ENCODE measurements at regions not wholly inside any gene's neighbourhood (a gene's known extent, or its start where the extent isn't known, plus 50 kb on each side); places are given as distances from the start of the nearest gene placed in this dataset.
"Not testable (repeated sequence)": the region's sequence is repeated elsewhere in the genome, so short reads cannot be mapped to it uniquely, and the experiment has no call there.

GRCh38 chr2:152263911-152264310, 71.1 kb upstream of the FMNL2 start:
- no peak overlapping the region for H3K27ac ChIP-seq (ENCODE audit: insufficient read depth in 1 of 2, low read depth in 1 of 2, low read length in 2 of 2, poor library complexity in 1 of 2, severe bottlenecking in 2 of 2)

GRCh38 chr2:152273732-152274260, 61.2 kb upstream of the FMNL2 start:
- DNase-seq; POLR2A ChIA-PET; CTCF ChIA-PET; H3K4me3 ChIP-seq (ENCODE audit: control insufficient read depth in 1 of 7, extremely low read depth in 1 of 7, insufficient read depth in 4 of 7, low read depth in 2 of 7, low read length in 6 of 7); H3K27ac ChIP-seq (ENCODE audit: insufficient read depth in 1 of 2, low read depth in 1 of 2, low read length in 2 of 2, poor library complexity in 1 of 2, severe bottlenecking in 2 of 2); H3K36me3 ChIP-seq (ENCODE audit: control insufficient read depth in 4 of 4, insufficient read depth in 4 of 4, low read length in 3 of 4); H3K4me1 ChIP-seq (ENCODE audit: control extremely low read depth in 1 of 4, control insufficient read depth in 4 of 4, insufficient read depth in 4 of 4, low read length in 3 of 4); H3K27me3 ChIP-seq (replicated peaks in 2 of 5; ENCODE audit: control insufficient read depth in 4 of 5, insufficient read depth in 5 of 5, low read length in 4 of 5): not testable (repeated sequence)
- WGBS (ENCODE audit: insufficient coverage), result no CpG with 5 or more reads among the region's 2 CpGs
- H3K9me3 ChIP-seq (ENCODE audit: control extremely low read depth in 1 of 5, control insufficient read depth in 4 of 5, insufficient read depth in 2 of 5, low read depth in 1 of 5, low read length in 4 of 5), result peaks cover 1 to 29% (median 10%) of the 10 kb centered on the region in 5 experiments

More at GRCh38 chr2:152263911-152264310, 71.1 kb upstream of the FMNL2 start:
- no peak for DNase-seq
- H3K4me1 ChIP-seq (ENCODE audit: control extremely low read depth in 1 of 4, control insufficient read depth in 4 of 4, insufficient read depth in 4 of 4, low read length in 3 of 4), result no peaks in the 10 kb centered on the region
- H3K9me3 ChIP-seq (ENCODE audit: control extremely low read depth in 1 of 5, control insufficient read depth in 4 of 5, insufficient read depth in 2 of 5, low read depth in 1 of 5, low read length in 4 of 5), result peaks cover 0 to 7% (median 2%) of the 10 kb centered on the region in 5 experiments
- ChIA-PET CTCF (no interaction called here), POLR2A (no interaction called here)
- H3K4me3 ChIP-seq (ENCODE audit: control insufficient read depth in 1 of 7, extremely low read depth in 1 of 7, insufficient read depth in 4 of 7, low read depth in 2 of 7, low read length in 6 of 7), result no peak overlapping the region
- no peaks in the 10 kb centered on the region for H3K27me3 ChIP-seq (replicated peaks in 2 of 5; ENCODE audit: control insufficient read depth in 4 of 5, insufficient read depth in 5 of 5, low read length in 4 of 5)
- no peaks in the 10 kb centered on the region for H3K36me3 ChIP-seq (ENCODE audit: control insufficient read depth in 4 of 4, insufficient read depth in 4 of 4, low read length in 3 of 4)

GRCh38 chr2:152277896-152278295, 57.1 kb upstream of the FMNL2 start:
- peaks cover 0 to 21% (median 8%) of the 10 kb centered on the region in 5 experiments for H3K9me3 ChIP-seq (ENCODE audit: control extremely low read depth in 1 of 5, control insufficient read depth in 4 of 5, insufficient read depth in 2 of 5, low read depth in 1 of 5, low read length in 4 of 5)
- H3K4me3 ChIP-seq (ENCODE audit: control insufficient read depth in 1 of 7, extremely low read depth in 1 of 7, insufficient read depth in 4 of 7, low read depth in 2 of 7, low read length in 6 of 7); H3K4me1 ChIP-seq (ENCODE audit: control extremely low read depth in 1 of 4, control insufficient read depth in 4 of 4, insufficient read depth in 4 of 4, low read length in 3 of 4); H3K27ac ChIP-seq (ENCODE audit: insufficient read depth in 1 of 2, low read depth in 1 of 2, low read length in 2 of 2, poor library complexity in 1 of 2, severe bottlenecking in 2 of 2); H3K27me3 ChIP-seq (replicated peaks in 2 of 5; ENCODE audit: control insufficient read depth in 4 of 5, insufficient read depth in 5 of 5, low read length in 4 of 5); POLR2A ChIA-PET; H3K36me3 ChIP-seq (ENCODE audit: control insufficient read depth in 4 of 4, insufficient read depth in 4 of 4, low read length in 3 of 4); DNase-seq; CTCF ChIA-PET: not testable (repeated sequence)
- WGBS (ENCODE audit: insufficient coverage), result 82% methylated on average over 5 of the region's 6 CpGs

- no peaks in the 10 kb centered on the region for H3K36me3 ChIP-seq (ENCODE audit: control insufficient read depth in 4 of 4, insufficient read depth in 4 of 4, low read length in 3 of 4)
- WGBS (ENCODE audit: insufficient coverage), result 96% methylated on average over 3 of the region's 5 CpGs
- H3K9me3 ChIP-seq (ENCODE audit: control extremely low read depth in 1 of 5, control insufficient read depth in 4 of 5, insufficient read depth in 2 of 5, low read depth in 1 of 5, low read length in 4 of 5), result peaks cover 0 to 15% (median 2%) of the 10 kb centered on the region in 5 experiments
- CTCF ChIA-PET, result interaction anchor here (0.6 kb wide), 1 partner anchor 275 kb away, joined by 3 read pairs; no protein-coding TSS in a partner anchor
- DNase-seq, result no peak
- H3K4me3 ChIP-seq (ENCODE audit: control insufficient read depth in 1 of 7, extremely low read depth in 1 of 7, insufficient read depth in 4 of 7, low read depth in 2 of 7, low read length in 6 of 7), result no peak overlapping the region
- H3K4me1 ChIP-seq (ENCODE audit: control extremely low read depth in 1 of 4, control insufficient read depth in 4 of 4, insufficient read depth in 4 of 4, low read length in 3 of 4), result no peaks in the 10 kb centered on the region
- H3K27ac ChIP-seq (ENCODE audit: insufficient read depth in 1 of 2, low read depth in 1 of 2, low read length in 2 of 2, poor library complexity in 1 of 2, severe bottlenecking in 2 of 2), result no peak overlapping the region
- POLR2A ChIA-PET, result no interaction called here
- no peaks in the 10 kb centered on the region for H3K27me3 ChIP-seq (replicated peaks in 2 of 5; ENCODE audit: control insufficient read depth in 4 of 5, insufficient read depth in 5 of 5, low read length in 4 of 5)
These were observed 56.4 kb upstream of the FMNL2 start for GRCh38 chr2:152278526-152278925.

- no CpG with 5 or more reads among the region's 2 CpGs for WGBS (ENCODE audit: insufficient coverage)
- H3K4me3 ChIP-seq (ENCODE audit: control insufficient read depth in 1 of 7, extremely low read depth in 1 of 7, insufficient read depth in 4 of 7, low read depth in 2 of 7, low read length in 6 of 7); CTCF ChIA-PET; H3K27me3 ChIP-seq (replicated peaks in 2 of 5; ENCODE audit: control insufficient read depth in 4 of 5, insufficient read depth in 5 of 5, low read length in 4 of 5); DNase-seq; H3K4me1 ChIP-seq (ENCODE audit: control extremely low read depth in 1 of 4, control insufficient read depth in 4 of 4, insufficient read depth in 4 of 4, low read length in 3 of 4); H3K36me3 ChIP-seq (ENCODE audit: control insufficient read depth in 4 of 4, insufficient read depth in 4 of 4, low read length in 3 of 4); H3K27ac ChIP-seq (ENCODE audit: insufficient read depth in 1 of 2, low read depth in 1 of 2, low read length in 2 of 2, poor library complexity in 1 of 2, severe bottlenecking in 2 of 2); POLR2A ChIA-PET; H3K9me3 ChIP-seq (ENCODE audit: control extremely low read depth in 1 of 5, control insufficient read depth in 4 of 5, insufficient read depth in 2 of 5, low read depth in 1 of 5, low read length in 4 of 5): not testable (repeated sequence)
These were observed 55.6 kb upstream of the FMNL2 start for GRCh38 chr2:152279367-152279766.

- H3K27me3 ChIP-seq (replicated peaks in 2 of 5; ENCODE audit: control insufficient read depth in 4 of 5, insufficient read depth in 5 of 5, low read length in 4 of 5), result no peaks in the 10 kb centered on the region
- no CpG with 5 or more reads among the region's 2 CpGs for WGBS (ENCODE audit: insufficient coverage)
- CTCF ChIA-PET, result no interaction called here
- H3K27ac ChIP-seq (ENCODE audit: insufficient read depth in 1 of 2, low read depth in 1 of 2, low read length in 2 of 2, poor library complexity in 1 of 2, severe bottlenecking in 2 of 2), result no peak overlapping the region
- peaks cover 0 to 6% (median 2%) of the 10 kb centered on the region in 5 experiments for H3K9me3 ChIP-seq (ENCODE audit: control extremely low read depth in 1 of 5, control insufficient read depth in 4 of 5, insufficient read depth in 2 of 5, low read depth in 1 of 5, low read length in 4 of 5)
- DNase-seq, result no peak
- POLR2A ChIA-PET, result no interaction called here
- H3K4me3 ChIP-seq (ENCODE audit: control insufficient read depth in 1 of 7, extremely low read depth in 1 of 7, insufficient read depth in 4 of 7, low read depth in 2 of 7, low read length in 6 of 7), result no peak overlapping the region
- H3K36me3 ChIP-seq (ENCODE audit: control insufficient read depth in 4 of 4, insufficient read depth in 4 of 4, low read length in 3 of 4), result no peaks in the 10 kb centered on the region
- no peaks in the 10 kb centered on the region for H3K4me1 ChIP-seq (ENCODE audit: control extremely low read depth in 1 of 4, control insufficient read depth in 4 of 4, insufficient read depth in 4 of 4, low read length in 3 of 4)
These were observed 54.2 kb upstream of the FMNL2 start for GRCh38 chr2:152280780-152281179.

- no peak for DNase-seq
- Histone ChIP-seq H3K4me3 (ENCODE audit: control insufficient read depth in 1 of 7, extremely low read depth in 1 of 7, insufficient read depth in 4 of 7, low read depth in 2 of 7, low read length in 6 of 7) (no peak overlapping the region), H3K27ac (ENCODE audit: insufficient read depth in 1 of 2, low read depth in 1 of 2, low read length in 2 of 2, poor library complexity in 1 of 2, severe bottlenecking in 2 of 2) (no peak overlapping the region), H3K9me3 (ENCODE audit: control extremely low read depth in 1 of 5, control insufficient read depth in 4 of 5, insufficient read depth in 2 of 5, low read depth in 1 of 5, low read length in 4 of 5) (peaks cover 0 to 6% (median 2%) of the 10 kb centered on the region in 5 experiments), H3K27me3 (replicated peaks in 2 of 5; ENCODE audit: control insufficient read depth in 4 of 5, insufficient read depth in 5 of 5, low read length in 4 of 5) (no peaks in the 10 kb centered on the region), H3K36me3 (ENCODE audit: control insufficient read depth in 4 of 4, insufficient read depth in 4 of 4, low read length in 3 of 4) (no peaks in the 10 kb centered on the region), H3K4me1 (ENCODE audit: control extremely low read depth in 1 of 4, control insufficient read depth in 4 of 4, insufficient read depth in 4 of 4, low read length in 3 of 4) (no peaks in the 10 kb centered on the region)
- no CpG with 5 or more reads among the region's 1 CpG for WGBS (ENCODE audit: insufficient coverage)
- ChIA-PET POLR2A (no interaction called here), CTCF (interaction anchor here (1.5 kb wide), 1 partner anchor 25 kb away, joined by 3 read pairs; no protein-coding TSS in a partner anchor)
These were observed 51.6 kb upstream of the FMNL2 start for GRCh38 chr2:152283392-152283791.

All from common myeloid progenitor, CD34-positive (primary cell).